ENCODE measurements at regions not wholly inside any gene's neighbourhood (a gene's known extent, or its start where the extent isn't known, plus 50 kb on each side); places are given as distances from the start of the nearest gene placed in this dataset.

GRCh38 chr1:115893545-115893944 is 52.6 kb upstream of the NHLH2 start:
- no peak for DNase-seq (ENCODE audit: low read depth, low spot score)

GRCh38 chr1:115898020-115898419 is 57.1 kb upstream of the NHLH2 start:
- no peak for DNase-seq (ENCODE audit: low read depth, low spot score)
- in situ Hi-C loops (cut with HindIII; ENCODE audit: low pct_unique_long_range_greater_than_20kb, low sequenced_read_pairs), result no loop called here

More at GRCh38 chr1:115893545-115893944, 52.6 kb upstream of the NHLH2 start:
- in situ Hi-C loops (cut with HindIII; ENCODE audit: low pct_unique_long_range_greater_than_20kb, low sequenced_read_pairs), result no loop called here

GRCh38 chr1:115900856-115901255 is 59.9 kb upstream of the NHLH2 start:
- in situ Hi-C loops (cut with HindIII; ENCODE audit: low pct_unique_long_range_greater_than_20kb, low sequenced_read_pairs), result no loop called here
- DNase-seq (ENCODE audit: low read depth, low spot score), result no peak

GRCh38 chr1:115906627-115907026 is 65.7 kb upstream of the NHLH2 start:
- in situ Hi-C loops (cut with HindIII; ENCODE audit: low pct_unique_long_range_greater_than_20kb, low sequenced_read_pairs), result no loop called here
- no peak for DNase-seq (ENCODE audit: low read depth, low spot score)

- DNase-seq (ENCODE audit: low read depth, low spot score), result no peak
- in situ Hi-C loops (cut with HindIII; ENCODE audit: low pct_unique_long_range_greater_than_20kb, low sequenced_read_pairs), result no loop called here
Observed at GRCh38 chr1:115907092-115907491, 66.2 kb upstream of the NHLH2 start.

GRCh38 chr1:115908565-115909274 is 67.6 kb upstream of the SLC22A15 start:
- in situ Hi-C loops (cut with HindIII; ENCODE audit: low pct_unique_long_range_greater_than_20kb, low sequenced_read_pairs), result no loop called here

GRCh38 chr1:115910231-115910630 is 66.1 kb upstream of the SLC22A15 start:
- no peak for DNase-seq (ENCODE audit: low read depth, low spot score)
- in situ Hi-C loops (cut with HindIII; ENCODE audit: low pct_unique_long_range_greater_than_20kb, low sequenced_read_pairs), result no loop called here

More at GRCh38 chr1:115908565-115909274, 67.6 kb upstream of the SLC22A15 start:
- peak; percentile 59 for DNase-seq (ENCODE audit: low read depth, low spot score)

- in situ Hi-C loops (cut with HindIII; ENCODE audit: low pct_unique_long_range_greater_than_20kb, low sequenced_read_pairs), result no loop called here
- DNase-seq (ENCODE audit: low read depth, low spot score), result no peak
Observed at GRCh38 chr1:115911294-115911693, 65.0 kb upstream of the SLC22A15 start.

GRCh38 chr1:115912116-115912515 is 64.2 kb upstream of the SLC22A15 start:
- DNase-seq (ENCODE audit: low read depth, low spot score), result no peak
- in situ Hi-C loops (cut with HindIII; ENCODE audit: low pct_unique_long_range_greater_than_20kb, low sequenced_read_pairs), result no loop called here

GRCh38 chr1:115922801-115923200 is 53.5 kb upstream of the SLC22A15 start:
- in situ Hi-C loops (cut with HindIII; ENCODE audit: low pct_unique_long_range_greater_than_20kb, low sequenced_read_pairs), result no loop called here
- no peak for DNase-seq (ENCODE audit: low read depth, low spot score)

- in situ Hi-C loops (cut with HindIII; ENCODE audit: low pct_unique_long_range_greater_than_20kb, low sequenced_read_pairs), result no loop called here
- DNase-seq (ENCODE audit: low read depth, low spot score), result no peak
Observed at GRCh38 chr1:115924770-115925169, 51.5 kb upstream of the SLC22A15 start.

GRCh38 chr1:115925467-115925866 is 50.8 kb upstream of the SLC22A15 start:
- in situ Hi-C loops (cut with HindIII; ENCODE audit: low pct_unique_long_range_greater_than_20kb, low sequenced_read_pairs), result no loop called here
- DNase-seq (ENCODE audit: low read depth, low spot score), result no peak

Small RNAs in the stretch of these regions (small RNA-seq; reads per million reads assigned to genes)
- 0 reads per million in 2 experiments for gene AL357137.1
